ENCODE measurements at regions not wholly inside any gene's neighbourhood (a gene's known extent, or its start where the extent isn't known, plus 50 kb on each side); places are given as distances from the start of the nearest gene placed in this dataset.
"Not testable (repeated sequence)": the region's sequence is repeated elsewhere in the genome, so short reads cannot be mapped to it uniquely, and the experiment has no call there.

- no peak for DNase-seq (ENCODE audit: low spot score)
Observed at GRCh38 chr3:171915275-171915674, 72.1 kb downstream of the TMEM212 start.

- no peak for DNase-seq (ENCODE audit: low spot score)
Observed at GRCh38 chr3:171916888-171917287, 73.7 kb downstream of the TMEM212 start.

GRCh38 chr3:171922629-171923028, 79.5 kb downstream of the TMEM212 start:
- not testable (repeated sequence) for DNase-seq (ENCODE audit: low spot score)

GRCh38 chr3:171923668-171924067, 80.5 kb downstream of the TMEM212 start:
- DNase-seq (ENCODE audit: low spot score) = not testable (repeated sequence)

- DNase-seq (ENCODE audit: low spot score) = not testable (repeated sequence)
Observed at GRCh38 chr3:171924864-171925263, 81.7 kb downstream of the TMEM212 start.

GRCh38 chr3:171932153-171932611, 89.0 kb downstream of the TMEM212 start:
- no peak for DNase-seq (ENCODE audit: low spot score)

GRCh38 chr3:171933441-171933840, 90.3 kb downstream of the TMEM212 start:
- no peak for DNase-seq (ENCODE audit: low spot score)

GRCh38 chr3:171935261-171936123, 92.3 kb downstream of the TMEM212 start:
- DNase-seq (ENCODE audit: low spot score) = no peak

- DNase-seq (ENCODE audit: low spot score) = no peak
Observed at GRCh38 chr3:171936191-171936841, 93.2 kb downstream of the TMEM212 start.

GRCh38 chr3:171939578-171939977, 96.4 kb downstream of the TMEM212 start:
- no peak for DNase-seq (ENCODE audit: low spot score)

GRCh38 chr3:171940151-171940649, 97.1 kb downstream of the TMEM212 start:
- no peak for DNase-seq (ENCODE audit: low spot score)

GRCh38 chr3:171943262-171944117, 95.9 kb upstream of the FNDC3B start:
- no peak for DNase-seq (ENCODE audit: low spot score)

- no peak for DNase-seq (ENCODE audit: low spot score)
Observed at GRCh38 chr3:171944118-171945016, 95.0 kb upstream of the FNDC3B start.

- no peak for DNase-seq (ENCODE audit: low spot score)
Observed at GRCh38 chr3:171948674-171949073, 90.7 kb upstream of the FNDC3B start.

GRCh38 chr3:171949554-171949953, 89.8 kb upstream of the FNDC3B start:
- DNase-seq (ENCODE audit: low spot score) = no peak

GRCh38 chr3:171950373-171950772, 89.0 kb upstream of the FNDC3B start:
- DNase-seq (ENCODE audit: low spot score) = no peak

GRCh38 chr3:171951597-171951996, 87.8 kb upstream of the FNDC3B start:
- no peak for DNase-seq (ENCODE audit: low spot score)

GRCh38 chr3:171953301-171954022, 85.9 kb upstream of the FNDC3B start:
- DNase-seq (ENCODE audit: low spot score) = no peak

GRCh38 chr3:171954690-171955383, 84.5 kb upstream of the FNDC3B start:
- no peak for DNase-seq (ENCODE audit: low spot score)

- no peak for DNase-seq (ENCODE audit: low spot score)
Observed at GRCh38 chr3:171955598-171955997, 83.8 kb upstream of the FNDC3B start.

All from activated CD4-positive, alpha-beta T cell treated with anti-CD3 and anti-CD28 coated beads, Interleukin-2, Interleukin-4, amounts not matched to agents 100 ng/mL and 50 ng/mL, durations not matched to agents 16 hours and 8 hours (primary cell).